ENCODE measurements at regions not wholly inside any gene's neighbourhood (a gene's known extent, or its start where the extent isn't known, plus 50 kb on each side); places are given as distances from the start of the nearest gene placed in this dataset.

DNA sequence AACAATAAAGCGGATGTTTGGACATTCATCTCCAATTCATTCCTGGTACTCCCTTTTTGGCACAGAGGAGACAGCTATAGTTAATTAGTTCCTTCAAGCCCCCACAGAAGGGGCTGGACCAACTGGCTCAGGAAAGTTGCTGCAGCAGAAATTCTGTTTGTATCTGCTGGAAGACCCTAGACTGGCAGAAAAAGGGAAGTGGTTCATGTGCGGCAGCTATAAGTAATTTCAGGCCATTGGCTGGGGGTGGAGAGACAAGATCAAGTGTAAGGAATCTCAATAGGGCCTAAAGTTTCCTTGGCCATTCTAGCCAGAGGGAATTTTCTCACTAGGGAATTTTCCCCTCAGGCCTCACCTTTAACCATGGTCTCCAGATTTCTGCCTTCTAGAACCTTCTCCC is 89.9 kb upstream of the DHX15 start:
- 83 to 97% (median 93%) methylated on average over 2 of the region's 2 CpGs for WGBS, 4 donors
- TF ChIP-seq, protein P1, sequence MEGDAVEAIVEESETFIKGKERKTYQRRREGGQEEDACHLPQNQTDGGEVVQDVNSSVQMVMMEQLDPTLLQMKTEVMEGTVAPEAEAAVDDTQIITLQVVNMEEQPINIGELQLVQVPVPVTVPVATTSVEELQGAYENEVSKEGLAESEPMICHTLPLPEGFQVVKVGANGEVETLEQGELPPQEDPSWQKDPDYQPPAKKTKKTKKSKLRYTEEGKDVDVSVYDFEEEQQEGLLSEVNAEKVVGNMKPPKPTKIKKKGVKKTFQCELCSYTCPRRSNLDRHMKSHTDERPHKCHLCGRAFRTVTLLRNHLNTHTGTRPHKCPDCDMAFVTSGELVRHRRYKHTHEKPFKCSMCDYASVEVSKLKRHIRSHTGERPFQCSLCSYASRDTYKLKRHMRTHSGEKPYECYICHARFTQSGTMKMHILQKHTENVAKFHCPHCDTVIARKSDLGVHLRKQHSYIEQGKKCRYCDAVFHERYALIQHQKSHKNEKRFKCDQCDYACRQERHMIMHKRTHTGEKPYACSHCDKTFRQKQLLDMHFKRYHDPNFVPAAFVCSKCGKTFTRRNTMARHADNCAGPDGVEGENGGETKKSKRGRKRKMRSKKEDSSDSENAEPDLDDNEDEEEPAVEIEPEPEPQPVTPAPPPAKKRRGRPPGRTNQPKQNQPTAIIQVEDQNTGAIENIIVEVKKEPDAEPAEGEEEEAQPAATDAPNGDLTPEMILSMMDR (IDR thresholded peaks at IDR 0.05) = no peak
- no peak for TF ChIP-seq POLR2A (IDR thresholded peaks at IDR 0.05)
- H3K4me3 ChIP-seq = no peak overlapping the region
- no peaks in the 10 kb centered on the region for H3K4me1 ChIP-seq (replicated peaks in 1 of 2)
- H3K9me3 ChIP-seq (replicated peaks in 1 of 3) = no peaks in the 10 kb centered on the region
- intact Hi-C loops (cut with DNase I) = no loop called here
- H3K27ac ChIP-seq = no peak overlapping the region
- no peaks in the 10 kb centered on the region for H3K36me3 ChIP-seq (replicated peaks in 1 of 2)
- H3K27me3 ChIP-seq = no peaks in the 10 kb centered on the region
- DNase-seq = no peak

DNA sequence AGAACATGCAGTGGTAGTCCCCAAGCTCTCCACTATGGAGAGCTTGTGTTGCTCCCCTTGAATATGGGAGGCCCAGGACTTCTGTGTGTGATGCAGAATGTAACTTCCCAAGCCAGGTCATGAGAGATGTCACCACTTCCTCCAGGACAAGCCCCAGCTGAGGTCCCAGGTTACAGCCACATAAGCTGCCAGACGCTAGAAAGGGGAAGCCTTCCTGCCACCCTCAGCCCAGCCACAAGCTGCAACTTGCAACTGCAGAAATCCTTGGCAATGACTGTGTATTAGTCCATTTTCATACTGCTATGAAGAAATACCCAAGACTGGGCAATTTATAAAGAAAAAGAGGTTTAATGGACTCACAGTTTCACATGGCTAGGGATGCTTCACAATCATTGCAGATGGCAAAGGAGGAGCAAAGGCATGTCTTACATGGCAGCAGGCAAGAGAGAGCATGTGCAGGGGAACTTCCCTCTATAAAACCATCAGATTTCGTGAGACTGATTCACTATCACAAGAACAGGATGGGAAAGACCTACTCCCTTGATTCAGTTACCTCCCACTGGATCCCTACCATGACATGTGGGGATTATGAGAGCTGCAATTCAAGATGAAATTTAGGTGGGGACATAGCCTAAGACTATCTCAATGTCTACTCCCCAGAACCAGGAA is 91.5 kb upstream of the DHX15 start:
- intact Hi-C loops (cut with DNase I) = no loop called here
- Histone ChIP-seq H3K36me3 (replicated peaks in 1 of 2) (no peaks in the 10 kb centered on the region), H3K27ac (no peak overlapping the region), H3K4me1 (replicated peaks in 1 of 2) (no peaks in the 10 kb centered on the region), H3K9me3 (replicated peaks in 1 of 3) (no peaks in the 10 kb centered on the region), H3K4me3 (no peak overlapping the region), H3K27me3 (no peaks in the 10 kb centered on the region)
- no peak for DNase-seq
- TF ChIP-seq, protein P1 (IDR thresholded peaks at IDR 0.05) = no peak
- no peak for TF ChIP-seq POLR2A (IDR thresholded peaks at IDR 0.05)
- 47 to 63% (median 56%) methylated on average over 1 to 2 of the region's 2 CpGs for WGBS, 4 donors

GRCh38 chr4:24677909-24678308 is 93.6 kb upstream of the DHX15 start:
- intact Hi-C loops (cut with DNase I) = no loop called here
- no peaks in the 10 kb centered on the region for H3K4me1 ChIP-seq (replicated peaks in 1 of 2)
- H3K36me3 ChIP-seq (replicated peaks in 1 of 2) = no peaks in the 10 kb centered on the region
- no peaks in the 10 kb centered on the region for H3K9me3 ChIP-seq (replicated peaks in 1 of 3)
- H3K4me3 ChIP-seq = no peak overlapping the region
- DNase-seq = no peak
- no peak for TF ChIP-seq POLR2A (IDR thresholded peaks at IDR 0.05)
- TF ChIP-seq, protein P1 (IDR thresholded peaks at IDR 0.05) = no peak
- H3K27ac ChIP-seq = no peak overlapping the region
- H3K27me3 ChIP-seq = no peaks in the 10 kb centered on the region
- WGBS, 4 donors = 57 to 69% (median 63%) methylated on average over 4 of the region's 4 CpGs

GRCh38 chr4:24680746-24681448 is 96.5 kb upstream of the DHX15 start:
- Histone ChIP-seq H3K27me3 (no peaks in the 10 kb centered on the region), H3K36me3 (replicated peaks in 1 of 2) (no peaks in the 10 kb centered on the region), H3K27ac (no peak overlapping the region), H3K4me3 (no peak overlapping the region), H3K4me1 (replicated peaks in 1 of 2) (no peaks in the 10 kb centered on the region), H3K9me3 (replicated peaks in 1 of 3) (no peaks in the 10 kb centered on the region)
- DNase-seq = no peak
- WGBS, 4 donors = 59 to 77% (median 63%) methylated on average over 8 to 9 of the region's 9 CpGs
- TF ChIP-seq, protein P1 (IDR thresholded peaks at IDR 0.05) = no peak
- no peak for TF ChIP-seq POLR2A (IDR thresholded peaks at IDR 0.05)
- intact Hi-C loops (cut with DNase I) = no loop called here
